HG03108 (cell line): ENCODE measurements at regions not wholly inside any gene's neighbourhood (a gene's known extent, or its start where the extent isn't known, plus 50 kb on each side); places are given as distances from the start of the nearest gene placed in this dataset.
"Not testable (repeated sequence)": the region's sequence is repeated elsewhere in the genome, so short reads cannot be mapped to it uniquely, and the experiment has no call there.

ENCODE experiments used
- ATAC-seq: cut with Tn5 transposase; IDR thresholded peaks from one replicate; pipeline ENCODE4 v1.9.1; 2021; ENCODE audit warnings: moderate library complexity; ENCODE audit not compliant: unreplicated experiment

GRCh38 chr6:156602066-156602385 lies 175.2 kb upstream of the ARID1B start:
- no peak for ATAC-seq

GRCh38 chr6:156601152-156602065 lies 175.8 kb upstream of the ARID1B start:
- ATAC-seq = no peak

GRCh38 chr6:156600678-156601077 lies 176.5 kb upstream of the ARID1B start:
- no peak for ATAC-seq

- ATAC-seq = no peak
Measured at GRCh38 chr6:156599978-156600590, 177.1 kb upstream of the ARID1B start.

GRCh38 chr6:156599366-156599765 lies 177.8 kb upstream of the ARID1B start:
- ATAC-seq = no peak

- no peak for ATAC-seq
Measured at GRCh38 chr6:156598855-156599180, 178.4 kb upstream of the ARID1B start.

GRCh38 chr6:156598071-156598854 lies 178.9 kb upstream of the ARID1B start:
- no peak for ATAC-seq

GRCh38 chr6:156597095-156597494 lies 180.1 kb upstream of the ARID1B start:
- ATAC-seq = no peak

- no peak for ATAC-seq
Measured at GRCh38 chr6:156595476-156595875, 181.7 kb upstream of the ARID1B start.

- ATAC-seq = no peak
Measured at GRCh38 chr6:156593893-156594292, 183.3 kb upstream of the ARID1B start.

- no peak for ATAC-seq
Measured at GRCh38 chr6:156593127-156593526, 184.1 kb upstream of the ARID1B start.

GRCh38 chr6:156590482-156590881 lies 186.7 kb upstream of the ARID1B start:
- ATAC-seq = no peak

- ATAC-seq = no peak
Measured at GRCh38 chr6:156589281-156589680, 187.9 kb upstream of the ARID1B start.

GRCh38 chr6:156587751-156588301 lies 189.4 kb upstream of the ARID1B start:
- ATAC-seq = no peak

- ATAC-seq = no peak
Measured at GRCh38 chr6:156587071-156587470, 190.1 kb upstream of the ARID1B start.

GRCh38 chr6:156585859-156586258 lies 191.3 kb upstream of the ARID1B start:
- no peak for ATAC-seq

GRCh38 chr6:156584121-156584520 lies 193.1 kb upstream of the ARID1B start:
- not testable (repeated sequence) for ATAC-seq

GRCh38 chr6:156583083-156583482 lies 194.1 kb upstream of the ARID1B start:
- no peak for ATAC-seq

GRCh38 chr6:156582509-156582992 lies 194.6 kb upstream of the ARID1B start:
- no peak for ATAC-seq

- ATAC-seq = no peak
Measured at GRCh38 chr6:156579564-156579963, 197.6 kb upstream of the ARID1B start.

GRCh38 chr6:156577749-156578148 lies 199.4 kb upstream of the ARID1B start:
- ATAC-seq = no peak
